ENCODE measurements at regions not wholly inside any gene's neighbourhood (a gene's known extent, or its start where the extent isn't known, plus 50 kb on each side); places are given as distances from the start of the nearest gene placed in this dataset.
A peak's percentile ranks its signal among the peaks of the same experiment; 100 is the strongest.

GRCh38 chr13:44142941-44143665 lies 230.5 kb upstream of the SERP2 start:
- CTCF ChIA-PET (ENCODE audit: unreplicated experiment): no interaction called here
- Histone ChIP-seq H3K9me3 (ENCODE audit: low read length) (no peaks in the 10 kb centered on the region), H3K36me3 (ENCODE audit: insufficient read depth, low read length) (no peaks in the 10 kb centered on the region), H3K79me2 (ENCODE audit: insufficient read depth, low read depth, low read length) (no peaks in the 10 kb centered on the region), H3K4me1 (ENCODE audit: insufficient read depth, low read length, poor library complexity, severe bottlenecking) (peaks cover 40% of the 10 kb centered on the region), H3K27ac (ENCODE audit: low read depth, low read length, poor library complexity, severe bottlenecking) (no peak overlapping the region), H3K4me3 (ENCODE audit: low read depth, low read length, poor library complexity, severe bottlenecking) (peak overlapping the region; percentile 63), H2AFZ (ENCODE audit: low read length) (peak overlapping the region; percentile 99; the same call in 1 of the 2 replicates), H4K20me1 (ENCODE audit: insufficient read depth, low read length) (no peaks in the 10 kb centered on the region), H3K4me2 (ENCODE audit: low read length) (peak overlapping the region; percentile 76), H3K9me2 (ENCODE audit: insufficient read depth, low read length) (no peaks in the 10 kb centered on the region)
- POLR2A ChIA-PET: no interaction called here
- TF ChIP-seq CTCF (conservative IDR thresholded peaks at IDR 0.05; ENCODE audit: low read length): no peak
- no peak for TF ChIP-seq EZH2phosphoT487 (IDR thresholded peaks at IDR 0.05; ENCODE audit: borderline replicate concordance, low read depth, low read length)
- no TSS peak for BruUV-seq (replicated peaks)
- no peak for DNase-seq (ENCODE audit: low spot score)
- intact Hi-C loops (cut with micrococcal nuclease; ENCODE audit: unreplicated experiment): loop anchor here (5.0 kb wide), 3 partner anchors 134 to 434 kb away; partner anchors contain the start of gene TSC22D1

DNA sequence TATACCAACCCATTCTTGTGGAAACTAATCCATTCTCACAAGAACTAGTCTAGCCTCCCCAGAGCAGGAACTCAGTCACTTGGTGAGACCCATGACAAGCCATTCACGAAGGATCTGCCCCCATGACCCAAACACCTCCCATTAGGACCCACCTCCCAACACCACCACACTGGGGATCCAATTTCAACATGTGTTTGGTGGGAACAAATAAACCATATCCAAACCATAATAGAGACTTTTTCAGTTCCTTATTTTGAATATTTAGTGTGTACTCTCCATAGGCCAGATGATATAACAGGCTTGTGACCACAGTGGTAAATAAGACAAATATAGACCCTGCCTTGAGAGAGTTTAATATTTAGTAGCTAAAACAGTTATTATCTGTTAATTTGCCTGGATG lies 227.5 kb upstream of the SERP2 start:
- ChIA-PET CTCF (ENCODE audit: unreplicated experiment) (no interaction called here), POLR2A (no interaction called here)
- TF ChIP-seq CTCF (conservative IDR thresholded peaks at IDR 0.05; ENCODE audit: low read length): no peak
- TF ChIP-seq EZH2phosphoT487 (IDR thresholded peaks at IDR 0.05; ENCODE audit: borderline replicate concordance, low read depth, low read length): no peak
- Histone ChIP-seq H3K4me2 (ENCODE audit: low read length) (peak overlapping the region; percentile 37), H3K27ac (ENCODE audit: low read depth, low read length, poor library complexity, severe bottlenecking) (no peak overlapping the region), H3K4me1 (ENCODE audit: insufficient read depth, low read length, poor library complexity, severe bottlenecking) (peaks cover 35% of the 10 kb centered on the region), H2AFZ (ENCODE audit: low read length) (no peak overlapping the region), H3K79me2 (ENCODE audit: insufficient read depth, low read depth, low read length) (no peaks in the 10 kb centered on the region), H3K9me3 (ENCODE audit: low read length) (no peaks in the 10 kb centered on the region), H3K9me2 (ENCODE audit: insufficient read depth, low read length) (no peaks in the 10 kb centered on the region), H3K36me3 (ENCODE audit: insufficient read depth, low read length) (no peaks in the 10 kb centered on the region), H4K20me1 (ENCODE audit: insufficient read depth, low read length) (no peaks in the 10 kb centered on the region), H3K4me3 (ENCODE audit: low read depth, low read length, poor library complexity, severe bottlenecking) (no peak overlapping the region)
- BruUV-seq (replicated peaks): no TSS peak
- intact Hi-C loops (cut with micrococcal nuclease; ENCODE audit: unreplicated experiment): no loop called here
- peak; percentile 39 for DNase-seq (ENCODE audit: low spot score)

GRCh38 chr13:44147233-44147632 lies 226.4 kb upstream of the SERP2 start:
- CTCF ChIA-PET (ENCODE audit: unreplicated experiment): no interaction called here
- H3K79me2 ChIP-seq (ENCODE audit: insufficient read depth, low read depth, low read length): no peaks in the 10 kb centered on the region
- H3K4me3 ChIP-seq (ENCODE audit: low read depth, low read length, poor library complexity, severe bottlenecking): no peak overlapping the region
- H3K36me3 ChIP-seq (ENCODE audit: insufficient read depth, low read length): no peaks in the 10 kb centered on the region
- POLR2A ChIA-PET: interaction anchor here (0.8 kb wide), 1 partner anchor 341 kb away, joined by 3 read pairs; no protein-coding TSS in a partner anchor
- H3K9me3 ChIP-seq (ENCODE audit: low read length): no peaks in the 10 kb centered on the region
- H3K27ac ChIP-seq (ENCODE audit: low read depth, low read length, poor library complexity, severe bottlenecking): no peak overlapping the region
- H4K20me1 ChIP-seq (ENCODE audit: insufficient read depth, low read length): no peaks in the 10 kb centered on the region
- H3K9me2 ChIP-seq (ENCODE audit: insufficient read depth, low read length): no peaks in the 10 kb centered on the region
- no peak overlapping the region for H2AFZ ChIP-seq (ENCODE audit: low read length)
- no peak for DNase-seq (ENCODE audit: low spot score)
- no TSS peak for BruUV-seq (replicated peaks)
- H3K4me2 ChIP-seq (ENCODE audit: low read length): no peak overlapping the region
- no peak for TF ChIP-seq EZH2phosphoT487 (IDR thresholded peaks at IDR 0.05; ENCODE audit: borderline replicate concordance, low read depth, low read length)
- TF ChIP-seq CTCF (conservative IDR thresholded peaks at IDR 0.05; ENCODE audit: low read length): no peak
- peaks cover 31% of the 10 kb centered on the region for H3K4me1 ChIP-seq (ENCODE audit: insufficient read depth, low read length, poor library complexity, severe bottlenecking)
- intact Hi-C loops (cut with micrococcal nuclease; ENCODE audit: unreplicated experiment): no loop called here

Data from OCI-LY7 (cell line).